Gastroesophageal sphincter (tissue), 3 donors: ENCODE measurements at regions not wholly inside any gene's neighbourhood (a gene's known extent, or its start where the extent isn't known, plus 50 kb on each side); places are given as distances from the start of the nearest gene placed in this dataset.

Experiments used
- EP300 ChIP-seq: sonication (generic); formaldehyde crosslinking; IDR thresholded peaks from one replicate; pipeline ENCODE4 v1.6.1; 2017; ENCODE audit warnings: antibody characterized with exemption, mild to moderate bottlenecking
- TF ChIP-seq, protein P1 (sequence below), 4 experiments: fragments of 200-600 bp in 2 of 4; fragments of 450-650 bp in 2 of 4; sonication (generic) in 1 of 4; IDR thresholded peaks; one replicate each; pipeline ENCODE4 v1.5.1; 2017 to 2019; ENCODE audit warnings: antibody characterized with exemption in 4 of 4, mild to moderate bottlenecking in 2 of 4, moderate library complexity in 2 of 4

DNA sequence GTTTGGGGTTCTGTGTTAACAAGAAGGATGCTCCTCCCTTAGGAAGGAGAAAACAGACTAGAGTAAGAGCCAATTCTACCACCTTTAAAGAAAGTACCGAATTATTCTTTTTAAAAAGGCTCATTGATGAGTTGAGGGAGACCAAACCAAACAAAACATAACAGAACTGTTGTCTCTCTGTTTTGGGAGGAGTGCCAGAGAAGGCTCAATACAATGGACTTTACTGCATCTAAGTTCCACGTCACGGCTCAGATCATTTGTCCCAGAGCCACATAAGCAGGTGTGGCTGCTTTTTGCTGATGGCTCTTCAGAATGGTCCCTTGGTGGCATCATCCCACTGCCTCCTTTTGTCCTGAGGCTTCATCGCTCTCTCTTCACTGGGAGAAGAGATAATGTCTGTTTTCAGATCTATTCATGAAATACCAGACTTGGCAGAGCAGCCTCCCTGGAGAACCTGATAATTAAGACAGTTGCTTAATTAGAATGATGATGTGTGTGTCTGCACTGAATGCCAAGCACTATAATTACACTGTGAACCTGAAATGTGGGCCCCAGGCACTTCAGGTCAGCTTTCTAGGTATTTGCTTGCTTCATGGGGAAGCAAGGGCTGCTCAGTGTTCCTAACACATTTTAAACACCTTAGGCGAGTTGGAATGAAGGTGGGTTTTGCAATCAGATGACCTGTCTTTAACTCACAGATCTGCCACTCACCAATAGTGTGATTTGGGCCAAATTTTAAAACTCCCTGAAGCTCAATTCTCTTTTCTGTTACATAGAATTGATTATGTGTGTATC lies 335.2 kb upstream of the MCTP2 start:
- TF ChIP-seq, protein P1, sequence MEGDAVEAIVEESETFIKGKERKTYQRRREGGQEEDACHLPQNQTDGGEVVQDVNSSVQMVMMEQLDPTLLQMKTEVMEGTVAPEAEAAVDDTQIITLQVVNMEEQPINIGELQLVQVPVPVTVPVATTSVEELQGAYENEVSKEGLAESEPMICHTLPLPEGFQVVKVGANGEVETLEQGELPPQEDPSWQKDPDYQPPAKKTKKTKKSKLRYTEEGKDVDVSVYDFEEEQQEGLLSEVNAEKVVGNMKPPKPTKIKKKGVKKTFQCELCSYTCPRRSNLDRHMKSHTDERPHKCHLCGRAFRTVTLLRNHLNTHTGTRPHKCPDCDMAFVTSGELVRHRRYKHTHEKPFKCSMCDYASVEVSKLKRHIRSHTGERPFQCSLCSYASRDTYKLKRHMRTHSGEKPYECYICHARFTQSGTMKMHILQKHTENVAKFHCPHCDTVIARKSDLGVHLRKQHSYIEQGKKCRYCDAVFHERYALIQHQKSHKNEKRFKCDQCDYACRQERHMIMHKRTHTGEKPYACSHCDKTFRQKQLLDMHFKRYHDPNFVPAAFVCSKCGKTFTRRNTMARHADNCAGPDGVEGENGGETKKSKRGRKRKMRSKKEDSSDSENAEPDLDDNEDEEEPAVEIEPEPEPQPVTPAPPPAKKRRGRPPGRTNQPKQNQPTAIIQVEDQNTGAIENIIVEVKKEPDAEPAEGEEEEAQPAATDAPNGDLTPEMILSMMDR (IDR thresholded peaks at IDR 0.05) = no peak
- TF ChIP-seq EP300 = no peak
